Ovary (tissue), 3 donors: ENCODE measurements at regions not wholly inside any gene's neighbourhood (a gene's known extent, or its start where the extent isn't known, plus 50 kb on each side); places are given as distances from the start of the nearest gene placed in this dataset.

ENCODE experiments used
- CTCF ChIP-seq, 3 donors: fragments of 450-650 bp in 2 of 3; fragments of 200-600 bp in 1 of 3; IDR thresholded peaks; one replicate each; pipeline versions ENCODE4 v1.5.1 to v1.8.0; 2016 to 2022; ENCODE audit warnings: antibody characterized with exemption in 3 of 3, mild to moderate bottlenecking in 1 of 3
- EP300 ChIP-seq: sonication (generic); formaldehyde crosslinking; IDR thresholded peaks from one replicate; pipeline ENCODE4 v1.6.1; 2017; ENCODE audit warnings: antibody characterized with exemption
- POLR2A ChIP-seq: fragments of 450-650 bp; IDR thresholded peaks from one replicate; pipeline ENCODE4 v1.6.1; 2017; ENCODE audit warnings: antibody characterized with exemption, mild to moderate bottlenecking, moderate library complexity
- donor health status: DM: no; HTN: no; CAD: no.

GRCh38 chr2:7826656-7827055 lies 855.2 kb upstream of the ID2 start:
- TF ChIP-seq POLR2A (no peak), CTCF (IDR thresholded peaks at IDR 0.05) (no peak), EP300 (no peak)
